AG10803 (cell line): ENCODE measurements at regions not wholly inside any gene's neighbourhood (a gene's known extent, or its start where the extent isn't known, plus 50 kb on each side); places are given as distances from the start of the nearest gene placed in this dataset.

Experiments used
- DNase-seq: peaks from one replicate; pipeline ENCODE4 v3.0.0; 2010; ENCODE audit warnings: low read depth
- H3K4me3 ChIP-seq: 2 replicates; pipeline ENCODE4 v1.5.1; 2011; ENCODE audit warnings: mild to moderate bottlenecking, low read length, control low read depth
- TF ChIP-seq, protein P1 (sequence below): conservative IDR thresholded peaks from 2 replicates; pipeline ENCODE4 v1.5.1; 2011; ENCODE audit warnings: mild to moderate bottlenecking, low read length, control low read depth, inconsistent platforms

DNA sequence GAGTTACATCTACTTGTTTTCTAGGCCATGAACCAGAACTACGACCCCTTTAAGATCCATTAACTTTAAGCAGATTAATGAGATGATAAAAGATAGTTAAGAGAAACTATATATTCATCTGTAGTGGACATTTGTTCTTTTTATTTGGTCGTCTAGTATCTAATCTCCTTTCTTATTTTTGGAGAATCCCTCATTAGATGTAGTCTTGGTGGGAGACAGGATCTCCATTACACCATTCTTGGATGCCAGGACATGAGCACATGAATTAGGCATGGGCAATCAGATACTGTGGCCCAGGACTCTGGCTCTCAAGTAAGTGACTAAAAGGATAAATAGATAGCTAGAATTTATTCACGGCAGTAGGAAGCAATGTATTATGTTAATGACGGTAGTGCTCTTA is 245.0 kb downstream of the ATP23 start:
- no peak for DNase-seq
- no peak overlapping the region for H3K4me3 ChIP-seq
- TF ChIP-seq, protein P1, sequence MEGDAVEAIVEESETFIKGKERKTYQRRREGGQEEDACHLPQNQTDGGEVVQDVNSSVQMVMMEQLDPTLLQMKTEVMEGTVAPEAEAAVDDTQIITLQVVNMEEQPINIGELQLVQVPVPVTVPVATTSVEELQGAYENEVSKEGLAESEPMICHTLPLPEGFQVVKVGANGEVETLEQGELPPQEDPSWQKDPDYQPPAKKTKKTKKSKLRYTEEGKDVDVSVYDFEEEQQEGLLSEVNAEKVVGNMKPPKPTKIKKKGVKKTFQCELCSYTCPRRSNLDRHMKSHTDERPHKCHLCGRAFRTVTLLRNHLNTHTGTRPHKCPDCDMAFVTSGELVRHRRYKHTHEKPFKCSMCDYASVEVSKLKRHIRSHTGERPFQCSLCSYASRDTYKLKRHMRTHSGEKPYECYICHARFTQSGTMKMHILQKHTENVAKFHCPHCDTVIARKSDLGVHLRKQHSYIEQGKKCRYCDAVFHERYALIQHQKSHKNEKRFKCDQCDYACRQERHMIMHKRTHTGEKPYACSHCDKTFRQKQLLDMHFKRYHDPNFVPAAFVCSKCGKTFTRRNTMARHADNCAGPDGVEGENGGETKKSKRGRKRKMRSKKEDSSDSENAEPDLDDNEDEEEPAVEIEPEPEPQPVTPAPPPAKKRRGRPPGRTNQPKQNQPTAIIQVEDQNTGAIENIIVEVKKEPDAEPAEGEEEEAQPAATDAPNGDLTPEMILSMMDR: no peak

DNA sequence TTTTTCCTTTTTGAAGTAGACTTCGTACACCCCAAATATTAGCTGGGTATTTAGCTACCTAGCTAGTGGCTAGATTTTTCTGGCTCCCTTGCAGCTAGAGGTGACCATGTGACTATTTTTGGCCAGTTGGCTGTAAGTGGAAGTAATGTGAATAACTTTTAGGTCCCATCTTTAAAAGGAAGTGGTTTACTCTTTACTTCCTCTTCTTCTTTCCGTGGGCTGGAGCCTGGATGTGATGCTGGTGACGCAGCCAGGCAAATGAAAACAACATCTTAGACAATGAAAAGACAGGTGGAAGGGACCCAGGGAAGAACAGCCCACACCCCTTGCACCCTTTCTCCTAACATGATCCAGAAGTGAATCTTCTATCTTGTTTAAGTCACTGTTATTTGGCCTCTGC is 245.5 kb downstream of the ATP23 start:
- TF ChIP-seq, protein P1: no peak
- no peak for DNase-seq
- H3K4me3 ChIP-seq: no peak overlapping the region

DNA sequence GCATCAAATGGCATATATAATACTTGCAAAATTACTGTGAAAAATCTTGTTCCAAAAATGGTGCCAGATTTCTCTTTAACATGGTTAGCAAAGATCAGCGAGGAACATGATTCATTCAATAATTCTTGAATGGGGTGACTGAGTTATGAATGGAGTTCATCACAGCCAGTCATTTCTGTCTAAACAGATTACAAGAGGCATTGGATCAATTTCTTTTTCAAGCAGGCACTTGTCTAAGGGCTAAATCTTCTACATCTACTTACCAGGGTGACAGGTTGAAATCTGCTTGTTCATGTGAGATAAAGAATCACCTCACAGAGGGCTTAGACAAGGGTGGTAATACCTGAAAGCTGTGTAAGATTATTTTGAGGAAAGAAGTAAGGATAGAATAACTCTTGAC is 247.7 kb downstream of the ATP23 start:
- H3K4me3 ChIP-seq: no peak overlapping the region
- DNase-seq: no peak
- TF ChIP-seq, protein P1: no peak

DNA sequence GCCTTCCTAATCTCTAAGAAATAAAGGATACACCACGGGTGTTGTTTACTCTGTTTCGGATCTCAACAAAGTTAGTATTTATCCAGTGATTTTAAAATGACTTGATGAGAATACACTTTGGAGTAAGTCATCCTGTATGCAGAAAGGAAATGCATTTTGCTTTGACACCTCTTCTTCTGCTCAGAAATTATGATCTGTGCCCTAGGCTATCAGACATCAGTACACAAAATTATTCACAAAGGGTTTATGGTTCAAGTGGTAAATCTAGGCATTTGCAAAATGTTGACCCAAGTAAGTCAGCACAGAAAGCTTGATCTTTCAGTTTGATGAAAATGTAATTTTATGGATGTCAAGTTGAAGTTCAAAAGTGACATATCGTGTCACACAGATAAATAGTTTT is 248.5 kb downstream of the ATP23 start:
- TF ChIP-seq, protein P1: no peak
- no peak for DNase-seq
- no peak overlapping the region for H3K4me3 ChIP-seq

DNA sequence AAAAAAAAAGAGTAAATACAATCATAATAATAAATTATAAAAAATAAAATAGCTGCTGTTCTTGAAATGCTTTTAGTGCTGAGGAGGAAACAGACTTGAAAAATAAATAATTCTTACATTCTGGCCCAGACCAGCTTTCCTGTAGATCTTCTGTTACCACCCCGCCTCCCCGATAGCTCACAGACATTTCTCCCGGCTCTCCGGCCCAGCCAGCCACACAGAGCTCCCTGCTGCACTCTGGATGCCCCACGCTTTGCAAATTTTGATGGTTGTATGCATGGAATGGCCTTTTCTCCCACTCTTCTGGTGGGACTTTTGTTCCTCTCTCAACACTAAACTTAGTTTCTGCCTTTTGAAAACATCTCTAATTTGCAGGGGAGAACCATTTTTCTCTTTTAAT is 249.3 kb downstream of the ATP23 start:
- TF ChIP-seq, protein P1: no peak
- DNase-seq: no peak
- no peak overlapping the region for H3K4me3 ChIP-seq

DNA sequence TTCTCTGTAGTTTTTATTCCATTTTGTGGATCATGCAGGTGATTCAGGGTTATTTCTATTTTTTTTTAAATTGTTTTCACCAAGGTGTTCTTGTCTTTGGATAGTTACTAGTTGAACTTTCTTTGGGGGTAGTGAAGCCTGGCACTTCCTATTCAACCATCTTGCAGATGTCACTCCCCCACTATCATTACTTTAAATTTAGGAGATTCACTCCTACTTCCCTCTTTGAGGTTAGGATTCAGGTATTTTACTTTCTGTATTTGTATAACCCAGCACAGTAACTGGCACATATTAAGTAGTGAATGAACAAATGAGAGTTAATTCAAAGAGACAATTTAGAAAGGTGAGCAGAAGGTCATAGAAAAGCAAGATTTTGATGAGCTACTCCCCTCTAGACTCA is 255.6 kb downstream of the ATP23 start:
- DNase-seq: no peak
- TF ChIP-seq, protein P1: no peak
- H3K4me3 ChIP-seq: no peak overlapping the region

DNA sequence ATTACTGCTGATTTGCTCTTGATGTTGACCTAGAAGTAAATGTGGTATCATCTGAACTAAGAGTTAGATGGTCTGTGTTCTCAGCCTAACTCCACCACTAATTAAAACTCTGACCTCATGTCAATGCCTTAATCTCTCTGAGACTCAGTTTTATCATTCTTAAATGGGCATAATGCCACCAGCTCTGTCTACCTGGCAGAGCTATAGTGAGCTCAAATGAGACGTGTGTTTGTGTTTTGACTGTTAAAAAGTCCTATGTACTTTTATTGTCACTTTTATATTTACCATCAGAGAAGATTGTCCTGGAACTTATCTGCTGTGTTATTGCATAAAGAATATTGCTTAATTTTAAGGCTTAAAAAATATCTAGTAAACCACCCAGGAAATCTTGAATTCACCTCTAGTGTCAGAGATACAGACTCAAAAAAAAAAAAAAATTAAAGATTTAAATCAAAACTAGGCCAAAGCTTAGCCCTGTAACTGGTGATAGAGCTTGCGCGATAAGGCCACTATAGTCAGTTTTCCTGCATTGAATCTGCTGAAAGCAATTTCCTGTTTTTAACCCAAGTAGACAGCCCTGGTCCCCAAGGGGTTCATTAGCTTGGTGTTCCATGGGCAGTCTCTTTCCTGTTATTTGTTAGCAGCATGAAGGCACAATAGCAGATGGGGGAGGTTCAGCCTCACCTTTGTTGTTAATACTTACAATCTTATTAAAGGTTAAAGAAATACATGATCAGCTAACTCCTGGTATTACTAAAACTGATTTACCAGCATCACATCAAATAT is 261.8 kb downstream of the ATP23 start:
- TF ChIP-seq, protein P1: no peak
- no peak overlapping the region for H3K4me3 ChIP-seq
- no peak for DNase-seq
